ENCODE measurements at regions not wholly inside any gene's neighbourhood (a gene's known extent, or its start where the extent isn't known, plus 50 kb on each side); places are given as distances from the start of the nearest gene placed in this dataset.

- no peak for TF ChIP-seq RBBP5 (IDR thresholded peaks at IDR 0.05; ENCODE audit: borderline replicate concordance, low read depth, low read length)
- TF ChIP-seq HDAC6 (IDR thresholded peaks at IDR 0.05; ENCODE audit: low read depth, low read length), result no peak
- TF ChIP-seq TAF1 (IDR thresholded peaks at IDR 0.05; ENCODE audit: low read depth, low read length), result no peak
These were observed 235.7 kb downstream of the PLK2 start (continued) for GRCh38 chr5:58224221-58224620.

All from H1 (cell line).